PFSK-1 (cell line): ENCODE measurements at regions not wholly inside any gene's neighbourhood (a gene's known extent, or its start where the extent isn't known, plus 50 kb on each side); places are given as distances from the start of the nearest gene placed in this dataset.

ENCODE experiments used
- FOXP2 ChIP-seq: optimal IDR thresholded peaks from 2 replicates; pipeline ENCODE3; 2011; ENCODE audit warnings: borderline replicate concordance, control low read depth, inconsistent platforms; ENCODE audit not compliant: insufficient read depth; ENCODE audit errors: extremely low read length, extremely low read depth
- POLR2AphosphoS5 ChIP-seq: IDR thresholded peaks from 2 replicates; pipeline ENCODE4 v1.6.1; 2012; ENCODE audit warnings: low read depth, mild to moderate bottlenecking, control low read depth, low read length, moderate library complexity
- SIN3A ChIP-seq: IDR thresholded peaks from 2 replicates; pipeline ENCODE4 v1.6.1; 2012; ENCODE audit warnings: mild to moderate bottlenecking, low read length, moderate library complexity, borderline replicate concordance; ENCODE audit not compliant: insufficient read depth
- TAF1 ChIP-seq: IDR thresholded peaks from 2 replicates; pipeline ENCODE4 v1.6.1; 2012; ENCODE audit warnings: low read length, control low read depth, borderline replicate concordance; ENCODE audit not compliant: insufficient read depth
- TF ChIP-seq, protein P1 (sequence below), 2 experiments: IDR thresholded peaks; 2 replicates each; pipeline versions ENCODE4 v1.6.1 to v1.8.0; 2011 to 2012; ENCODE audit warnings: low read depth in 2 of 2, low read length in 2 of 2, control low read depth in 1 of 2, inconsistent platforms in 1 of 2, mild to moderate bottlenecking in 1 of 2, moderate library complexity in 1 of 2; ENCODE audit not compliant: insufficient read depth in 1 of 2

DNA sequence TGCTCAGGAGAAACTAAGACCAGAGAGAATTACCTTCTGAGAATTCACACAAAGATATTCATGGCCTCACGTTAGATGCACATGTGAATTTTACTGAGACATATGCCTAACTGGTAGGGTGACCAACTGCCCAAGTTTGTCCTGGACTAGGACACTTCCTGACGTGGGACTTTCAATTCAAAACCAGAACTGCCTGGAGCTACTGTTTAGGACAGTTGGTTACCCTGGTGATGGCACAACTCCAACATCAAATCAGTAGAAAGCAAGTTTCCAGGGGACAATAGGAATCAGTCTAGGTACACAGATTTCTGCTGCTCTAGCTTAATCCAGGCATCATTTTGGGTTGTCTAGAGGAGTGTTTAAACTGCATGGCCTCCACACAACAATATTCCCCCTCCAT, 178.7 kb downstream of the GXYLT1 start:
- TF ChIP-seq, protein P1, sequence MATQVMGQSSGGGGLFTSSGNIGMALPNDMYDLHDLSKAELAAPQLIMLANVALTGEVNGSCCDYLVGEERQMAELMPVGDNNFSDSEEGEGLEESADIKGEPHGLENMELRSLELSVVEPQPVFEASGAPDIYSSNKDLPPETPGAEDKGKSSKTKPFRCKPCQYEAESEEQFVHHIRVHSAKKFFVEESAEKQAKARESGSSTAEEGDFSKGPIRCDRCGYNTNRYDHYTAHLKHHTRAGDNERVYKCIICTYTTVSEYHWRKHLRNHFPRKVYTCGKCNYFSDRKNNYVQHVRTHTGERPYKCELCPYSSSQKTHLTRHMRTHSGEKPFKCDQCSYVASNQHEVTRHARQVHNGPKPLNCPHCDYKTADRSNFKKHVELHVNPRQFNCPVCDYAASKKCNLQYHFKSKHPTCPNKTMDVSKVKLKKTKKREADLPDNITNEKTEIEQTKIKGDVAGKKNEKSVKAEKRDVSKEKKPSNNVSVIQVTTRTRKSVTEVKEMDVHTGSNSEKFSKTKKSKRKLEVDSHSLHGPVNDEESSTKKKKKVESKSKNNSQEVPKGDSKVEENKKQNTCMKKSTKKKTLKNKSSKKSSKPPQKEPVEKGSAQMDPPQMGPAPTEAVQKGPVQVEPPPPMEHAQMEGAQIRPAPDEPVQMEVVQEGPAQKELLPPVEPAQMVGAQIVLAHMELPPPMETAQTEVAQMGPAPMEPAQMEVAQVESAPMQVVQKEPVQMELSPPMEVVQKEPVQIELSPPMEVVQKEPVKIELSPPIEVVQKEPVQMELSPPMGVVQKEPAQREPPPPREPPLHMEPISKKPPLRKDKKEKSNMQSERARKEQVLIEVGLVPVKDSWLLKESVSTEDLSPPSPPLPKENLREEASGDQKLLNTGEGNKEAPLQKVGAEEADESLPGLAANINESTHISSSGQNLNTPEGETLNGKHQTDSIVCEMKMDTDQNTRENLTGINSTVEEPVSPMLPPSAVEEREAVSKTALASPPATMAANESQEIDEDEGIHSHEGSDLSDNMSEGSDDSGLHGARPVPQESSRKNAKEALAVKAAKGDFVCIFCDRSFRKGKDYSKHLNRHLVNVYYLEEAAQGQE (IDR thresholded peaks at IDR 0.05; ENCODE audit: insufficient read depth in 1 of 2, low read depth in 2 of 2, low read length in 2 of 2) = no peak
- no peak for TF ChIP-seq TAF1
- TF ChIP-seq FOXP2 = no peak
- TF ChIP-seq POLR2AphosphoS5 = no peak
- no peak for TF ChIP-seq SIN3A
